ENCODE measurements at regions not wholly inside any gene's neighbourhood (a gene's known extent, or its start where the extent isn't known, plus 50 kb on each side); places are given as distances from the start of the nearest gene placed in this dataset.

- no peak for TF ChIP-seq CTCF (IDR thresholded peaks at IDR 0.05; ENCODE audit: insufficient read depth, low read length, poor library complexity, severe bottlenecking)
- Histone ChIP-seq H3K4me3 (replicated peaks; ENCODE audit: low read depth, low read length) (no peak overlapping the region), H3K27me3 (replicated peaks; ENCODE audit: control insufficient read depth, insufficient read depth, low read length) (no peaks in the 10 kb centered on the region; the same call in 1 of the 2 replicates), H3K36me3 (ENCODE audit: control insufficient read depth, insufficient read depth, low read length) (no peaks in the 10 kb centered on the region; the same call in 1 of the 2 replicates)
- no peak for DNase-seq (ENCODE audit: extremely low read depth, insufficient read length)
Observed at GRCh38 chr13:48890391-48890790, 85.3 kb upstream of the FNDC3A start.

GRCh38 chr13:48891586-48891985, 84.1 kb upstream of the FNDC3A start:
- H3K4me3 ChIP-seq (replicated peaks; ENCODE audit: low read depth, low read length): no peak overlapping the region
- DNase-seq (ENCODE audit: extremely low read depth, insufficient read length): no peak
- TF ChIP-seq CTCF (IDR thresholded peaks at IDR 0.05; ENCODE audit: insufficient read depth, low read length, poor library complexity, severe bottlenecking): no peak
- H3K27me3 ChIP-seq (replicated peaks; ENCODE audit: control insufficient read depth, insufficient read depth, low read length): no peaks in the 10 kb centered on the region; the same call in 1 of the 2 replicates
- no peaks in the 10 kb centered on the region; the same call in 1 of the 2 replicates for H3K36me3 ChIP-seq (ENCODE audit: control insufficient read depth, insufficient read depth, low read length)

GRCh38 chr13:48892053-48892687, 83.5 kb upstream of the FNDC3A start:
- no peak for TF ChIP-seq CTCF (IDR thresholded peaks at IDR 0.05; ENCODE audit: insufficient read depth, low read length, poor library complexity, severe bottlenecking)
- Histone ChIP-seq H3K36me3 (ENCODE audit: control insufficient read depth, insufficient read depth, low read length) (no peaks in the 10 kb centered on the region; the same call in 1 of the 2 replicates), H3K27me3 (replicated peaks; ENCODE audit: control insufficient read depth, insufficient read depth, low read length) (no peaks in the 10 kb centered on the region; the same call in 1 of the 2 replicates), H3K4me3 (replicated peaks; ENCODE audit: low read depth, low read length) (no peak overlapping the region)
- peak; percentile 35 for DNase-seq (ENCODE audit: extremely low read depth, insufficient read length)

GRCh38 chr13:48892688-48893075, 83.0 kb upstream of the FNDC3A start:
- Histone ChIP-seq H3K4me3 (replicated peaks; ENCODE audit: low read depth, low read length) (no peak overlapping the region), H3K36me3 (ENCODE audit: control insufficient read depth, insufficient read depth, low read length) (no peaks in the 10 kb centered on the region; the same call in 1 of the 2 replicates), H3K27me3 (replicated peaks; ENCODE audit: control insufficient read depth, insufficient read depth, low read length) (no peaks in the 10 kb centered on the region; the same call in 1 of the 2 replicates)
- no peak for TF ChIP-seq CTCF (IDR thresholded peaks at IDR 0.05; ENCODE audit: insufficient read depth, low read length, poor library complexity, severe bottlenecking)
- DNase-seq (ENCODE audit: extremely low read depth, insufficient read length): no peak

- no peak for TF ChIP-seq CTCF (IDR thresholded peaks at IDR 0.05; ENCODE audit: insufficient read depth, low read length, poor library complexity, severe bottlenecking)
- Histone ChIP-seq H3K36me3 (ENCODE audit: control insufficient read depth, insufficient read depth, low read length) (no peaks in the 10 kb centered on the region), H3K4me3 (replicated peaks; ENCODE audit: low read depth, low read length) (no peak overlapping the region), H3K27me3 (replicated peaks; ENCODE audit: control insufficient read depth, insufficient read depth, low read length) (no peaks in the 10 kb centered on the region; the same call in 1 of the 2 replicates)
- no peak for DNase-seq (ENCODE audit: extremely low read depth, insufficient read length)
Observed at GRCh38 chr13:48896312-48896711, 79.4 kb upstream of the FNDC3A start.
